Epithelial cell of proximal tubule (primary cell): ENCODE measurements at regions not wholly inside any gene's neighbourhood (a gene's known extent, or its start where the extent isn't known, plus 50 kb on each side); places are given as distances from the start of the nearest gene placed in this dataset.

Experiments used
- DNase-seq: peaks from one replicate; pipeline ENCODE4 v3.0.0-alpha.2; 2011; ENCODE audit warnings: low read depth
- H3K4me3 ChIP-seq: 2 replicates; pipeline ENCODE4 v1.5.1; 2011; ENCODE audit warnings: low read depth, mild to moderate bottlenecking, low read length
- CTCF ChIP-seq: conservative IDR thresholded peaks from 2 replicates; pipeline ENCODE4 v1.5.1; 2012; ENCODE audit warnings: low read depth, mild to moderate bottlenecking, low read length

- DNase-seq: peak; percentile 26
- peak overlapping the region; percentile 50 for H3K4me3 ChIP-seq
- TF ChIP-seq CTCF: peak; percentile 58
Measured at GRCh38 chr6:87832025-87832825, 130.2 kb upstream of the AKIRIN2 start.

- TF ChIP-seq CTCF: no peak
- no peak overlapping the region for H3K4me3 ChIP-seq
- DNase-seq: no peak
Measured at GRCh38 chr6:87830907-87831306, 128.9 kb upstream of the AKIRIN2 start.

GRCh38 chr6:87829622-87830121 lies 127.6 kb upstream of the AKIRIN2 start:
- no peak for DNase-seq
- H3K4me3 ChIP-seq: no peak overlapping the region
- no peak for TF ChIP-seq CTCF

GRCh38 chr6:87828044-87828443 lies 126.0 kb upstream of the AKIRIN2 start:
- no peak overlapping the region for H3K4me3 ChIP-seq
- no peak for TF ChIP-seq CTCF
- no peak for DNase-seq

GRCh38 chr6:87827346-87827745 lies 125.3 kb upstream of the AKIRIN2 start:
- no peak overlapping the region for H3K4me3 ChIP-seq
- TF ChIP-seq CTCF: no peak

GRCh38 chr6:87826424-87826823 lies 124.4 kb upstream of the AKIRIN2 start:
- DNase-seq: no peak
- H3K4me3 ChIP-seq: no peak overlapping the region
- no peak for TF ChIP-seq CTCF

More at GRCh38 chr6:87827346-87827745, 125.3 kb upstream of the AKIRIN2 start:
- no peak for DNase-seq

- no peak for TF ChIP-seq CTCF
- H3K4me3 ChIP-seq: no peak overlapping the region
- no peak for DNase-seq
Measured at GRCh38 chr6:87825821-87826221, 123.8 kb upstream of the AKIRIN2 start.
